SK-N-SH (cell line): ENCODE measurements at regions not wholly inside any gene's neighbourhood (a gene's known extent, or its start where the extent isn't known, plus 50 kb on each side); places are given as distances from the start of the nearest gene placed in this dataset.

Experiments
- CTCF ChIA-PET: fragments of 300-600, 350-600 bp; formaldehyde crosslinking; extraction: SDS; loops from one replicate; lab custom pipeline; 2021; lab: Yijun Ruan, JAX
- POLR2A ChIA-PET: fragments of 350-600 bp; sonication (Branson Sonifier 250); formaldehyde crosslinking; extraction: SDS; loops from one replicate; lab custom pipeline; 2020; ENCODE audit warnings: antibody characterized with exemption, inconsistent platforms; lab: Yijun Ruan, JAX
- DNase-seq: peaks from one replicate; pipeline ENCODE4 v3.0.0; 2012
- H2AFZ ChIP-seq: fragments of 200-600 bp; sonication (generic); 2 replicates; pipeline ENCODE4 v1.8.1; 2016; ENCODE audit warnings: antibody characterized with exemption, mild to moderate bottlenecking, low read depth
- H3F3A ChIP-seq: fragments of 200-600 bp; sonication (generic); replicated peaks from 2 replicates; pipeline ENCODE3; 2016; ENCODE audit warnings: antibody characterized with exemption, mild to moderate bottlenecking; ENCODE audit not compliant: insufficient read depth
- H3K27ac ChIP-seq, 2 experiments: fragments of 200-500 bp in 1 of 2; fragments of 200-600 bp in 1 of 2; sonication (Bioruptor generic) in 1 of 2; sonication (generic), shearing (Covaris generic) in 1 of 2; 2 replicates each; pipeline versions ENCODE4 v1.5.1 to v1.6.1; 2014 to 2016; ENCODE audit warnings: low read depth in 2 of 2, inconsistent platforms in 1 of 2, low read length in 1 of 2, mild to moderate bottlenecking in 1 of 2, mixed read lengths in 1 of 2
- H3K27me3 ChIP-seq: fragments of 200-600 bp; sonication (generic), shearing (Covaris generic); 2 replicates; pipeline ENCODE4 v1.6.1; 2016; ENCODE audit warnings: mixed run types; ENCODE audit not compliant: insufficient read depth
- H3K36me3 ChIP-seq, 2 experiments: fragments of 200-500 bp in 1 of 2; fragments of 200-600 bp in 1 of 2; sonication (Bioruptor generic) in 1 of 2; sonication (generic) in 1 of 2; replicated peaks in 1 of 2; 2 replicates each; pipeline versions ENCODE3 to v1.5.1; 2014 to 2016; ENCODE audit warnings: low read length in 1 of 2, mild to moderate bottlenecking in 1 of 2; ENCODE audit not compliant: insufficient read depth in 2 of 2, control insufficient read depth in 1 of 2
- H3K4me1 ChIP-seq, 2 experiments: fragments of 200-500 bp in 1 of 2; fragments of 200-600 bp in 1 of 2; sonication (Bioruptor generic) in 1 of 2; sonication (generic), shearing (Covaris generic) in 1 of 2; 2 replicates each; pipeline versions ENCODE4 v1.5.1 to v1.6.1; 2014 to 2016; ENCODE audit warnings: low read depth in 1 of 2, low read length in 1 of 2, mixed run types in 1 of 2; ENCODE audit not compliant: insufficient read depth in 2 of 2, control insufficient read depth in 1 of 2
- H3K4me2 ChIP-seq: fragments of 200-600 bp; sonication (generic), shearing (Covaris generic); 2 replicates; pipeline ENCODE4 v1.6.1; 2017; ENCODE audit warnings: mixed run types
- H3K4me3 ChIP-seq, 2 experiments: fragments of 200-500 bp in 1 of 2; fragments of 200-600 bp in 1 of 2; sonication (Bioruptor generic) in 1 of 2; sonication (generic), shearing (Covaris generic) in 1 of 2; 2 replicates each; pipeline versions ENCODE4 v1.5.1 to v1.8.1; 2014 to 2016; ENCODE audit warnings: low read depth in 2 of 2, inconsistent platforms in 1 of 2, low read length in 1 of 2, mild to moderate bottlenecking in 1 of 2, mixed read lengths in 1 of 2, moderate library complexity in 1 of 2
- H3K79me2 ChIP-seq: fragments of 200-600 bp; sonication (generic); 2 replicates; pipeline ENCODE4 v1.8.1; 2017; ENCODE audit warnings: mild to moderate bottlenecking; ENCODE audit not compliant: insufficient read depth
- H3K9ac ChIP-seq: fragments of 200-600 bp; sonication (generic); 2 replicates; pipeline ENCODE4 v1.6.1; 2017; ENCODE audit warnings: mixed run types
- H3K9me2 ChIP-seq: fragments of 200-600 bp; sonication (generic); 2 replicates; pipeline ENCODE4 v1.6.1; 2017; ENCODE audit warnings: mixed run types
- H3K9me3 ChIP-seq: fragments of 200-600 bp; sonication (generic); 2 replicates; pipeline ENCODE4 v1.6.1; 2017; ENCODE audit warnings: mixed run types, mild to moderate bottlenecking, moderate library complexity
- H4K20me1 ChIP-seq: fragments of 200-600 bp; sonication (generic); 2 replicates; pipeline ENCODE4 v1.6.1; 2017; ENCODE audit warnings: mild to moderate bottlenecking, mixed run types; ENCODE audit not compliant: insufficient read depth
- EP300 ChIP-seq, 2 experiments: IDR thresholded peaks; 2 replicates each; pipeline versions ENCODE4 v1.4.0 to v1.6.1; 2012; ENCODE audit warnings: borderline replicate concordance in 1 of 2, low read depth in 1 of 2, low read length in 1 of 2
- FOXJ3 ChIP-seq: sonication (generic); formaldehyde crosslinking; IDR thresholded peaks from 2 replicates; pipeline ENCODE4 v1.5.1; 2020; ENCODE audit warnings: mild to moderate bottlenecking, missing genetic modification reagents
- FOXM1 ChIP-seq: IDR thresholded peaks from 2 replicates; pipeline ENCODE4 v1.4.0; 2012; ENCODE audit warnings: low read depth, mild to moderate bottlenecking
- JUND ChIP-seq: IDR thresholded peaks from 2 replicates; pipeline ENCODE4 v1.4.0; 2012
- MXI1 ChIP-seq: IDR thresholded peaks from 2 replicates; pipeline ENCODE4 v1.6.1; 2012; ENCODE audit warnings: mild to moderate bottlenecking, low read depth, low read length, improper control_type of control experiment
- NFIC ChIP-seq: IDR thresholded peaks from 2 replicates; pipeline ENCODE4 v1.4.0; 2012; ENCODE audit warnings: borderline replicate concordance
- RAD21 ChIP-seq: IDR thresholded peaks from 2 replicates; pipeline ENCODE4 v1.6.1; 2012; ENCODE audit warnings: mild to moderate bottlenecking, low read length
- SIN3A ChIP-seq: IDR thresholded peaks from 2 replicates; pipeline ENCODE4 v1.6.1; 2012; ENCODE audit warnings: low read depth, mild to moderate bottlenecking, low read length, moderate library complexity, borderline replicate concordance
- TAF1 ChIP-seq: IDR thresholded peaks from 2 replicates; pipeline ENCODE4 v1.6.1; 2012; ENCODE audit warnings: low read depth, mild to moderate bottlenecking, low read length, moderate library complexity, borderline replicate concordance
- TCF12 ChIP-seq: IDR thresholded peaks from 2 replicates; pipeline ENCODE4 v1.4.0; 2012
- TEAD4 ChIP-seq: IDR thresholded peaks from 2 replicates; pipeline ENCODE4 v1.4.0; 2012; ENCODE audit warnings: mild to moderate bottlenecking, borderline replicate concordance; ENCODE audit not compliant: insufficient read depth
- USF1 ChIP-seq: IDR thresholded peaks from 2 replicates; pipeline ENCODE4 v1.4.0; 2012; ENCODE audit warnings: low read depth, borderline replicate concordance
- USF2 ChIP-seq: fragments of 150-350 bp; IDR thresholded peaks from 2 replicates; pipeline ENCODE4 v1.6.1; 2017; ENCODE audit warnings: antibody characterized with exemption, low read length, low read depth, borderline replicate concordance
- WGBS: methylation state at CpG from one replicate; pipeline ENCODE4 v1.1.6; 2017; ENCODE audit warnings: low lambda C conversion rate; 5-methylcytosine and 5-hydroxymethylcytosine counted together
- TF ChIP-seq, protein P1 (sequence below): IDR thresholded peaks from 2 replicates; pipeline ENCODE4 v1.6.1; 2012; ENCODE audit warnings: mild to moderate bottlenecking, low read depth, low read length, moderate library complexity
- TF ChIP-seq, protein P2 (sequence below): fragments of 200-600 bp; sonication (generic); IDR thresholded peaks from 2 replicates; pipeline ENCODE4 v1.6.1; 2017; ENCODE audit warnings: antibody characterized with exemption, mild to moderate bottlenecking, moderate library complexity

- Histone ChIP-seq H3K9me3 (no peaks in the 10 kb centered on the region), H4K20me1 (no peaks in the 10 kb centered on the region), H3K27ac (no peak overlapping the region), H3K4me2 (no peak overlapping the region), H3K36me3 (no peaks in the 10 kb centered on the region), H3K79me2 (no peaks in the 10 kb centered on the region), H3K27me3 (peaks cover 6% of the 10 kb centered on the region; the same call in 1 of the 2 replicates), H3K9ac (no peak overlapping the region), H3K4me1 (peaks cover 0 to 24% of the 10 kb centered on the region in 2 experiments; a peak in 1 of 4 replicates), H3F3A (no peaks in the 10 kb centered on the region), H3K9me2 (no peaks in the 10 kb centered on the region), H3K4me3 (no peak overlapping the region), H2AFZ (no peak overlapping the region)
- DNase-seq, result no peak
- ChIA-PET POLR2A (no interaction called here), CTCF (interaction anchor here (1.4 kb wide), 1 partner anchor 712 kb away, joined by 4 read pairs; no protein-coding TSS in a partner anchor)
- TF ChIP-seq, protein P1, sequence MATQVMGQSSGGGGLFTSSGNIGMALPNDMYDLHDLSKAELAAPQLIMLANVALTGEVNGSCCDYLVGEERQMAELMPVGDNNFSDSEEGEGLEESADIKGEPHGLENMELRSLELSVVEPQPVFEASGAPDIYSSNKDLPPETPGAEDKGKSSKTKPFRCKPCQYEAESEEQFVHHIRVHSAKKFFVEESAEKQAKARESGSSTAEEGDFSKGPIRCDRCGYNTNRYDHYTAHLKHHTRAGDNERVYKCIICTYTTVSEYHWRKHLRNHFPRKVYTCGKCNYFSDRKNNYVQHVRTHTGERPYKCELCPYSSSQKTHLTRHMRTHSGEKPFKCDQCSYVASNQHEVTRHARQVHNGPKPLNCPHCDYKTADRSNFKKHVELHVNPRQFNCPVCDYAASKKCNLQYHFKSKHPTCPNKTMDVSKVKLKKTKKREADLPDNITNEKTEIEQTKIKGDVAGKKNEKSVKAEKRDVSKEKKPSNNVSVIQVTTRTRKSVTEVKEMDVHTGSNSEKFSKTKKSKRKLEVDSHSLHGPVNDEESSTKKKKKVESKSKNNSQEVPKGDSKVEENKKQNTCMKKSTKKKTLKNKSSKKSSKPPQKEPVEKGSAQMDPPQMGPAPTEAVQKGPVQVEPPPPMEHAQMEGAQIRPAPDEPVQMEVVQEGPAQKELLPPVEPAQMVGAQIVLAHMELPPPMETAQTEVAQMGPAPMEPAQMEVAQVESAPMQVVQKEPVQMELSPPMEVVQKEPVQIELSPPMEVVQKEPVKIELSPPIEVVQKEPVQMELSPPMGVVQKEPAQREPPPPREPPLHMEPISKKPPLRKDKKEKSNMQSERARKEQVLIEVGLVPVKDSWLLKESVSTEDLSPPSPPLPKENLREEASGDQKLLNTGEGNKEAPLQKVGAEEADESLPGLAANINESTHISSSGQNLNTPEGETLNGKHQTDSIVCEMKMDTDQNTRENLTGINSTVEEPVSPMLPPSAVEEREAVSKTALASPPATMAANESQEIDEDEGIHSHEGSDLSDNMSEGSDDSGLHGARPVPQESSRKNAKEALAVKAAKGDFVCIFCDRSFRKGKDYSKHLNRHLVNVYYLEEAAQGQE, result no peak
- no peak for TF ChIP-seq TCF12
- no peak for TF ChIP-seq EP300 (IDR thresholded peaks at IDR 0.05; ENCODE audit: borderline replicate concordance in 1 of 2, low read depth in 1 of 2, low read length in 1 of 2)
- no peak for TF ChIP-seq USF1
- no peak for TF ChIP-seq NFIC
- no peak for TF ChIP-seq TEAD4
- no peak for TF ChIP-seq RAD21
- no peak for TF ChIP-seq MXI1
- TF ChIP-seq SIN3A, result no peak
- no peak for TF ChIP-seq TAF1
- no peak for TF ChIP-seq JUND
- TF ChIP-seq FOXJ3 (CRISPR knock-in tag), result no peak
- 39% methylated on average over 8 of the region's 15 CpGs for whole genome bisulfite sequencing
These were observed 1234.1 kb downstream of the BRD1 start for GRCh38 chr22:48593551-48593950.

DNA sequence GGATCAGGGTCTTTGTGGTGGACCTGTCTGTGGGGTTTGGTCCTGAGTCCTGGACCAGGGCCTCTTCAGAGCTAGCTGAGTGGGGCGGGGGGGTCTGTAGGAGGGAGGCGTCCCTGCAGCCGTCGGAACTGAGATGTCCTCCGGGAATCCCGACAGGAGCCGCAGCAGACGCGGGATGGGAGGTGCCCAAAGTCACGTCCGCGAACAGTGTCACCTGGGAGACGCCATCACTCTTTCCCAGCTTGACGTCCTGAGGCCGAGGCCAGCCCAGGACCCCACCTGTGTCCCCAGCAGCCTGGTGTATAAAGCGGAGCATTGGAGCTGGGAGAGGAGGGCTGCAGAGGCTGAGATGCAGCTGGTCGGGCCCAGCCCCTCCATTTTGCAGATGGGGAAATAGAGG, 1234.7 kb downstream of the BRD1 start:
- ChIA-PET POLR2A (no interaction called here), CTCF (interaction anchor here (1.4 kb wide), 1 partner anchor 712 kb away, joined by 4 read pairs; no protein-coding TSS in a partner anchor)
- no peaks in the 10 kb centered on the region for H3K36me3 ChIP-seq
- H3K9me2 ChIP-seq, result no peaks in the 10 kb centered on the region
- no peak overlapping the region for H2AFZ ChIP-seq
- no peaks in the 10 kb centered on the region for H4K20me1 ChIP-seq
- H3K27ac ChIP-seq, result no peak overlapping the region
- no peaks in the 10 kb centered on the region for H3K79me2 ChIP-seq
- peaks cover 0 to 24% of the 10 kb centered on the region in 2 experiments; a peak in 1 of 4 replicates for H3K4me1 ChIP-seq
- no peak for DNase-seq
- H3K4me3 ChIP-seq, result no peak overlapping the region
- no peak overlapping the region for H3K9ac ChIP-seq
- H3F3A ChIP-seq, result no peaks in the 10 kb centered on the region
- H3K9me3 ChIP-seq, result no peaks in the 10 kb centered on the region
- H3K27me3 ChIP-seq, result peaks cover 6% of the 10 kb centered on the region; the same call in 1 of the 2 replicates
- H3K4me2 ChIP-seq, result no peak overlapping the region
- WGBS, result 33% methylated on average over 3 of the region's 17 CpGs
- TF ChIP-seq, protein P2, sequence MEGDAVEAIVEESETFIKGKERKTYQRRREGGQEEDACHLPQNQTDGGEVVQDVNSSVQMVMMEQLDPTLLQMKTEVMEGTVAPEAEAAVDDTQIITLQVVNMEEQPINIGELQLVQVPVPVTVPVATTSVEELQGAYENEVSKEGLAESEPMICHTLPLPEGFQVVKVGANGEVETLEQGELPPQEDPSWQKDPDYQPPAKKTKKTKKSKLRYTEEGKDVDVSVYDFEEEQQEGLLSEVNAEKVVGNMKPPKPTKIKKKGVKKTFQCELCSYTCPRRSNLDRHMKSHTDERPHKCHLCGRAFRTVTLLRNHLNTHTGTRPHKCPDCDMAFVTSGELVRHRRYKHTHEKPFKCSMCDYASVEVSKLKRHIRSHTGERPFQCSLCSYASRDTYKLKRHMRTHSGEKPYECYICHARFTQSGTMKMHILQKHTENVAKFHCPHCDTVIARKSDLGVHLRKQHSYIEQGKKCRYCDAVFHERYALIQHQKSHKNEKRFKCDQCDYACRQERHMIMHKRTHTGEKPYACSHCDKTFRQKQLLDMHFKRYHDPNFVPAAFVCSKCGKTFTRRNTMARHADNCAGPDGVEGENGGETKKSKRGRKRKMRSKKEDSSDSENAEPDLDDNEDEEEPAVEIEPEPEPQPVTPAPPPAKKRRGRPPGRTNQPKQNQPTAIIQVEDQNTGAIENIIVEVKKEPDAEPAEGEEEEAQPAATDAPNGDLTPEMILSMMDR, result no peak
- no peak for TF ChIP-seq USF2
- TF ChIP-seq TCF12, result no peak
- no peak for TF ChIP-seq FOXM1
- no peak for TF ChIP-seq EP300 (IDR thresholded peaks at IDR 0.05; ENCODE audit: borderline replicate concordance in 1 of 2, low read depth in 1 of 2, low read length in 1 of 2)
- TF ChIP-seq, protein P1, result no peak
